Right hindlimb (tissue), 1 donor: ENCODE measurements at regions not wholly inside any gene's neighbourhood (a gene's known extent, or its start where the extent isn't known, plus 50 kb on each side); places are given as distances from the start of the nearest gene placed in this dataset.
"Not testable (repeated sequence)": the region's sequence is repeated elsewhere in the genome, so short reads cannot be mapped to it uniquely, and the experiment has no call there.

Experiments used
- DNase-seq: peaks from one replicate; pipeline ENCODE4 v3.0.0-alpha.2; 2018

DNA sequence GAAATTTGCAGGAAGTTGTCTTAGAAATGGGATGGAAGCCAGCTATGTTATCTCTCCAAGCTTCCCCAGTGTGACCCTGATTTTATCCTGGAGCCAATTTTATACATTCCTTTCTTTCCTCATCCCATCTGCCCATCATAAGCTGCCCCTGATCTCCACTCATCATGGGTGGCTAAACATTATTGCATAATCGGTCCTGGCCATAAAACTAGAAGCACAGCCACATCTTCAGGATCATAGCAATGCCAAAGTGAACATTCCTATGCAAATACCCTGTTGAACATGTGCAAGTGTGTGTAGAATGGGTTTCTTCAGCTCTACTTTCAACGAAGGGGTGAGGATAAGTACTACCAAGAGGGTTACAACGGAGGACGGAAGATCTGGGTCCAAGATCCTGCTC, 50.6 kb upstream of the COG2 start:
- no peak for DNase-seq

DNA sequence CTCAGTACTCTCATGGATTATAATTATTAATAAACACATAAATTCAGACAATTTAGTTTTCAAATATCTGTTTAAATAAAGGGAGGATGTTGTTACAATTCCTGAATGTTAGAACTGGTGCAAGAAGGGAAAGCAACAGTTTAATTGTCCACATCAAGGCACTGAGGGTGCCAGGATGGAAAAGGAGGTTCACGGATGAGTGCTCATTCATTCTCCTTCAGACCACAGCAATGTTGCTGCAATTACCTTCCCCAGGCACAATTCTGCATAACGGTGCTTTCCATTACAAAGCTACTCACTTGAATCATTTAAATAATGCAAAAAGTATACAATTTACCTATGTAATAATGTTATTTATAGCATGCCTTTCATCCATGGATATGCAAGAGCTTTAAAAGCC, 52.3 kb upstream of the COG2 start:
- DNase-seq, result no peak

DNA sequence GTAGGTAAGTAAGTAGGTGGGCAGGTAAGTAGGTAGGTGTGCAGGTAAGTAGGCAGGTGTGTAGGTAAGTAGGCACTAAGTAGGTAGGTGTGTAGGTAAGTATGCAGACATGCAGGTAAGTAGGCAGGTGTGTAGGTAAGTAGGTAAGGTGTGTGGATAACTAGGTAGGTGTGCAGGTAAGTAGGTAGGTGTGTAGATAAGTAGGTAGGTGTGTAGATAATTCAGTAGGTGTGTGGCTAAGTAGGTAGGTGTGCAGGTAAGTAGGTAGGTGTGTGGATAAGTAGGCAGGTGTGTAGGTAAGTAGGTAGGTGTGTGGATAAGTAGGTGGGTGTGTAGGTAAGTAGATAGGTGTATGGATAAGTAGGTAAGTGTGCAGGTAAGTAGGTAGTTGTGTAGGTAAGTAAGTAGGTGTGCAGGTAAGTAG, 53.9 kb upstream of the COG2 start:
- no peak for DNase-seq

DNA sequence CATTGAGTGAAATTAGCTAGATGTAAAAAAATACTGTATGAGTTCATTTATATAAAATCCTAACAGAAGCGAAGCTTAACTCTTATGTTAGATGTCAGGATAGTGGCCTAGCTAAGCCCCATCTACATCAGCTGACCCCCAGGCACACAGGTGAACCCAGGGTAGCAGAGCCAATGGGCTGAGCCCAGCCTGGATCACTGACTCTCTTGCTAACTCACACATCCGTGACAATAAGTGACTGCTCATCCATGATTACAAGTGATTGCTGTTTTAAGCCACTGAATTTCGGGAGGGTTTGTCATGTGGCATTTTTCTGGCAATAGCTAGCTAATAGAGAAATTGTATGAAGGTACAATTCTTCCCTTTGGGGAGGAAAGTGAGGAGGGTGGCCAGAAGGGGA, 55.2 kb upstream of the COG2 start:
- DNase-seq, result no peak

DNA sequence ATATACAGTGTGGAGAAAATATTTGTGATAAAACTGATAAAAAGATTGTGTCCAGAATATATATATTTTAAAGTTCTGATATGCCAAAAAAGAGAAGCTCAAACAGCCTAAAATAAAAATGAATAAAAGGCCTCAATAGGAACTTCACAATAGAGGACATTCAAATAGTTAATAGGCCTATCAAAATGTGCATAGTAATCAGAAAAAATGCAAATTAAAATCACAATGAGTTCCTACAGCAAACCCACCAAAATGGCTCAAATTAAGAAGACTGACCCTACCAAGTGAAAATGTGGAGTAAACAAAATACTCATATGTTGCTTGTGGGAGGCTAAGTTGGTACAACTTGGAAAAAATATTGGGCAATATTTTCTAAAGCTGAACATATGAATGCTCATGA, 57.6 kb upstream of the COG2 start:
- DNase-seq, result no peak

DNA sequence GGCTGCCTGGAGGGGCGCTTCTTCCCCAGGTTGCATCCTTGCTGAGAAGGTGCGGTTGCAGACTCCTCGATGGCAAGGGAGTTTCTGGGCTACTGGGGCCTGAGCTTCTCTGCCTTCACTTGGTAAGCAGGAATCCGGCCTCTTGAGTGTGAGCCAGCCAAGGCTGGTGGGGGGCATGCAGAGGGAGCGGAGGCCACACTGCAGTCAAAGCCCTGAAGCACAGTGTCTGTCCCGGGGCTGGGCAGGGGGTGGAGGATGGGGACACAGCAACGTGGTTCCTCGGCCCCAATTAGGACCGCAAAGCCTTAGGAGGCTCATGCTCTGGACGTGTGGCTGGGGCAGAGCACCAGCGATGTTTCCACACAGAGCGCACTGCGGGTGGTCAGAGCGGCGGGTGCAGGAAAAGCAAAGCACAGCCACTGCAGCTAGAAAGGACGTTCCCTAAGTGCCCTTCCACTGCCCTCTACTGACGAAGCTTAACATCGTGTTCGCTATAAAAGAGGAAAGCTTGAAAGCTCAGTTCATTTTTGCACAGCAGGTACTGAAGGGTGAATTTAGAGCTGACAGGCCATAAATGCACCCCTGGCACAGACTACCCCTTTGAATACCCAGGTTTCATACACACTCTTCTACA, 60.7 kb upstream of the COG2 start:
- DNase-seq, result no peak

DNA sequence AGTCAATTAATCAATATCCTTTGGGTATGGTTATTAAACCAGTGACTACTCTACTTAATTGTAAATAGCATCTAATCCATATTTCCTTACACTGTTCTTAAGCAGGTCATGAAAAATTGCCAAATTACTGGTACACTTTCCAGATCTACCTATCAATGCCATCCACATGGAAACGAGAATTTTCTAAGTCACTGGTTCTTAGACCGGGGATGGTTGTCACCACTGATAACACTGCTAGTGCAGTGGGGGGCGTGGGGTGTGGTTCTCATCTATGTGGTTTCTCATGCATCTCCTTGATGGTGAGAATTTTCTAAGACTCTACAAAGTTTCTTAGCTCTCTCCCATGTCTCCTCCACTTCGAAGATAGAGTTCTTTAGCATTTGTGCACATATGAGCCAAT, 63.7 kb upstream of the COG2 start:
- DNase-seq, result no peak

DNA sequence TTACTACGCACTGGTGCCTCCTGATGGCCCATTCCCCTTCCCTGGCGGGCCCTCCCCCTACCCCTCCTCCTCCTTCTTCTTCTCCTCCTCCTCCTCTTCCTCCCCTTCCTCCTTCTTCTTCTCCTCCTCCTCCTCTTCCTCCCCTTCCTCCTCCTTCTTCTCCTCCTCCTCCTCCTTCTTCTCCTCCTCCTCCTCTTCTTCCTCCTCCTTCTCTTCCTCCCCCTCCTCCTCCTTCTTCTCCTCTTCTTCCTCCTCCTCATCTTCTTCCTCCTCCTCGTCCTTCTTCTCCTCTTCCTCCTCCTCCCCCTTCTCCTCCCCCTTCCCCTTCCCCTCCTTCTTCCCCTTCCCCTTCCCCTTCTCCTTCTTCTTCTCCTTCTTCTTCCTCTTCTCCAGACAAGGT, 64.7 kb upstream of the COG2 start:
- no peak for DNase-seq

DNA sequence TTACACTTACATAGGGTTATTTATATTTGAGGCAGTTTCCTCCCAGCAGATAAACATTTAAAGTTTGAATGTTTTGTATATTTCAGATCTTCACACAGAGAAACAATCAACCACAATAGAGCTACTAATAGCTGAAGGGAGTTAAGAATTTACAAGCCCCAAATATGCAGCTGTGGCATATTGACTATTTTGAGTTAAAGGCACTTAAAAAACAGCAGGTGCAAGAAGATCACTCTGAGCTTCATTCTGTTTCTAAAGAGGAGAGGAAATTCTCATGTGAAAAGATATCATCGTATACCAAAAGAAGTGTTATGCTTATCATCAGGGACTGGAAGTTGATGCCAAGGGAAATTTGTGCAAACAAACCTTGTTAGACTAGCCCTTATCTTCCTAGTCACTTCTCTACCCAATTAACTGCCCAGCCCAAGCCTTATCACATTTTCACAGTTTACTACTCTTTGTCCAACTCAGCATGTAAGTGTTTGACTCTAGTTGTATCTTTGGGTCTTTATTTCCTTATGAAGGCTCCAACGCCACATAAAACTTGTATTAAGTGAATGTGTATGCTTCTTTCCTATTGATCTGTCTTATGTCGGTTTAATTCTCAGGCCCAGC, 66.3 kb upstream of the COG2 start:
- DNase-seq, result no peak

DNA sequence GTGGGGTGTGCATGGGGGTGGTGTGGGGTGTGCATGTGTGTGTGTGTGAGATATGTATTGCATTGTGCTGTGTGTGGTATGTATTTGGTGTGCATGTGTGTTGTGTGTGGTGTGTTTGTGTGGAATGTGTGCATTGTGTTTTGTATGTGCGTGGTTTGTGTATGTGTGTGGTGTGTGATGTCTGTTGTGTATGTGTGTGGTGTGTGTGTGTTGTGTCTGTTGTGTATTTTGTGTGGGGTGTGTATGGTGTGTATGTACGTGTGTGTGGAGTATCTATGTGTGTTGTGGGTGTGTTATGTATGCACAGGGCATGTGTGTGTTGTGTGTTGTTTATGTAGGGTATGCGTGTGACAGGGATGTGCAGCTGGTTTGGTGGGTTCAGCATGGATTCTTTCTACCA, 67.8 kb upstream of the COG2 start:
- no peak for DNase-seq

DNA sequence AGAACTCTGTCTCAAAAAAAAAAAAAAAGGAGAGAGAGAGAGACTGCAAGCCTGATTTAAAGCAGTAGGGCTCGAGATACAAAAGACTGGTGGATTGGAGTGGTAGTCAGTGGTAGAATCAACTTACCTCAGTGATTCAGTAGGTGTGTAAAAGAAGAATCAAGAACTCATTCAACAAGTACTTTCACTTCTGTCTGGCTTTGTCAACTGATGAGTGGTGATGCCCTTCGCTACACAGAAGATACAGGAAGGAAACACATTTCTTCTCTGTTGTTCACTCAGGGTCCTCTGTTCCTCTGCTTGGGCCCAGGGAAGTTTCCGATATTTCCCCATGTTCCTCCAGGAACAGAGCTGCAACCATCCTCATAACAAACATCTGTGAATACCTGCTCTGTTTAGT, 68.6 kb upstream of the COG2 start:
- DNase-seq, result no peak

DNA sequence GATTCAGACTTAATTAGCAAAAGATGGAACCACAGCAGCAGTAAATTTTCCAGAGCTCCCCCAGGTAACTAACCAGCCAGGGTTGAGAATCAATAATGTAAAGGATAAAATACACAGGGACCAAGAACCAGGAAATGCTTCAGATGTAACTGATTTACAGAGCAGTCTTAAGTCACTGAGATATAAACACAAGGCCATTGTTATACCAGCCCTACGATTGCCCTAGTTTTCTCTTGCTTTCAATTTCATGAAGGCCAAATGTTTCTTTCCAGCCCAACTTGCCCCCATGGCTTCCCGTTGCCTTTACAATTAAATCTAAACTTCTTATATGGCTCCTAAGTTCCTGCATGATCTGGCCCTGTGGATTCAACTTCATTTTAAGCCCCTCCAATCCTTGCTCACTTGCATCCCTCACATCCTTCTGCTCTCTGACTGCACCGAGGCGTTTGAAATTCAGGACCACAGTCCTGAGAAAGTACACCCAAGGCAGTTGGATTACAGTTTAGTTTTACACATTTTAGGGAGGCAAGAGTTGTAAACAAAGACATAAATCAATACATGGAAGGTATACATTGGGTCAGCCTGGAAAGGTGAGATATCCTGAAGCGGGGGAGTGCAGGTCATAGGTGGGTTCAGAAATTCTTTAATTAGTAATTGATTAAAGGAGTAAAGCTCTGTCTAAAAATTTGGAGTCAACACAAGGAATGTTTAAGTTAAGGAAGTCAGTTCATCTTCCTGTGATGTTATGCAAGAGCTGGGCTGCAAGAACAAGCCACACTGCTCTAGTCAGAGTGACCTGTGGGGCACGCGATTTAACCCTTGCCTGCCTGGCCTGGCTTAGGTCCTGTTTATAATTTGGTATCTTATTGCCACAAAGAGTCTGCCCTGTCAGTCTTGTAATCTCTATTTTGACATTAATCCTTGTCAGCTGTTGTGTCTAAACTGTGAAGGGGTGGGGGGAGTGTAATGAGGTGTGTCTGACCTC, 69.9 kb upstream of the COG2 start:
- no peak for DNase-seq

DNA sequence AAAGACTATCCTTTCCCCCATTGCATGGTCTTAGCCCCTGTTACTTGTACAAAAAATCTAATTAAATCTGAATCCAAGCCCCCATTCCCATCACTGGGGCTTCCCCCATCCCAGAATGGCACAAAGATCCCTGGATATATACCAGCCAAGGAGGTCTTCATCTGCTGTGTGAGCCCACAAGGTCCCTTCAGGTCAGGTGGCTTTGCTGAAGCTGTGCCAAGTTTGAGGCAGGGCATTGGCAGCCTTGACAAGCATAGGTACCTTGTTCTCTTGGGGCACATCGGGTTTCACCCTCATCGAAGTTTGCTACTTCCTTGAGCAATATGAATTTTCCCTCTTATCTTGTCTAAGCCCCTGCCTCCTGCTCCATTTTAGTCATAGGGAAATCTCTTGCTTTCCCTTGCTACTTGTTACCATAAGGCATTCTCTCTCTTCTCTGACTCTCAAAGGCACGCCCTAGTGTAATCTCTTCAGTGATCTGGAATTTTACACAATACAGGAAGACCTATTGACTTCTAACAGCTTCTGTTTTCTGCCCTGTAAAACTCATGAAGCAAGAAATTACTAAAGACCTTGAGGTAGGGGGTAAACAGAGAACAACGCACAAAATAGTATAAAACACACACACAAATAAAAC, 71.4 kb upstream of the COG2 start:
- DNase-seq, result no peak

DNA sequence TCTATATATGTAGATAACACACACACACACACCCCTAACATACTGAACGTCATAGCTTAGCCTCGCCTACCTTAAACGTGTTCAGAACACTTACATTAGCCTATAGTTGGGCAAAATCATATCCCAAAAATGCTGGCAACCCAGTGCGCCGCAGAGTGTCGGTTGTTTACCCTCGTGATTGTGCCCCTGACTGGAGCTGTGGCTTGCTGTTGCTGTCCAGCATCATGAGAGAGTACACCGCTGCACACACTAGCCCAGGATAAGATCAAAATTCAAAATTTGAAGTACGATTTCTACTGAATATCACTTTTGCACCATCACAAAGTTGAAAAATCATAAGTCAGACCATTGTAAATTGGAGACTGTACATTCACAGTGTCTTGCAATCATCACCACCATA, 73.1 kb upstream of the COG2 start:
- DNase-seq, result no peak

DNA sequence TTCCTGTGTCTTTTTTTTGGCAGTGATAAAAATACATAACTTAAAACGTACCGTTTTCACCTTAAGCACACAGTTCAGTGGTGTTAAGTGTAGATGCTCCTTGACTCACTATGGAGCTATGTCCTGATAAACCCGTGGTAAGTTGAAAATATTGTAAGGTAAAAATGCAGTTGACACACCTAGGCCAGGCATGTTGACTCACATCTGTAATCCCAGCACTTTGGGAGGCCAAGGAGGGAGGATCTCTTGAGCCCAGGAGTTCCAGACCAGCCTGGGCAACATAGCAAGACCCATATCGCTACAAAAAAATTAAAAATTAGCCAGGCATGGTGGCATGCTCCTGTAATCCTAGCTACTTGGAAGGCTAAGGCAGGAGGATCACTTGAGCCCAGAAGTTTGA, 73.6 kb upstream of the COG2 start:
- no peak for DNase-seq

DNA sequence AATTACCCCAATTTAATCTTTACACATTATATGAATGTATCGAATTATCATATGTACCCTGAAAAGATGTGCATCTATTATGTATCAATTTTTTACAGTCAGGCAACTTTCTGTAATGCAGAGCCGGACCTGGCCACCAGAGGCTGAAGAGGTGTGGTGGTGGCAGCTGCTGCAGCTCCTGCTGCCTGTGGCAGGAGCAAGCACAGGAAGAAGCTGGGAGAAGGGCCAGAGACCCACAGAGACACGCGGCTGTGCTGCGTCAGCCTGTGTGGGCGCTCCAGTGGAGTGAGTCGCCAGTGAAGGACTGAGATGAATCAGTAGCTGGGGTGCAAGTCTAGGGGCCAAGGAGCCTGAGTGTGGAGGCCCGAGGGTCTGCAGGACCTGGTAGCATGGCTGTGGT, 74.3 kb upstream of the COG2 start:
- DNase-seq, result no peak

DNA sequence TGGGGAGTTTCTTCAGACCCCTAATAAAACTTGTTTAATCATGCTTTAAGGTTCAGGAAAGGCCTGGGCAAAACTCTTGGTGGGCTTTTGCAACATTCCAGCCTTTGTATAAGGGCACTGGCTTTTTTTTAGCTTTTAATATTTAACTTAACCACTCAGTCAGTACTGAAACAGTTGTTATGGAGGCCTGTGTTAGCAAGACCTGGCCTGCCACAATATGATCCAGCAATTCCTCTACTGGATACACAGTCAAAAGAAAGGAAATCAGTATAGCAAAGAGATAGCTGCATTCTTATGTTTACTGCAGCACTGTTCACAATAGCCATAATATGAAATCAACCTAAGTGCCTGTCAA, 75.1 kb upstream of the COG2 start:
- DNase-seq, result no peak

DNA sequence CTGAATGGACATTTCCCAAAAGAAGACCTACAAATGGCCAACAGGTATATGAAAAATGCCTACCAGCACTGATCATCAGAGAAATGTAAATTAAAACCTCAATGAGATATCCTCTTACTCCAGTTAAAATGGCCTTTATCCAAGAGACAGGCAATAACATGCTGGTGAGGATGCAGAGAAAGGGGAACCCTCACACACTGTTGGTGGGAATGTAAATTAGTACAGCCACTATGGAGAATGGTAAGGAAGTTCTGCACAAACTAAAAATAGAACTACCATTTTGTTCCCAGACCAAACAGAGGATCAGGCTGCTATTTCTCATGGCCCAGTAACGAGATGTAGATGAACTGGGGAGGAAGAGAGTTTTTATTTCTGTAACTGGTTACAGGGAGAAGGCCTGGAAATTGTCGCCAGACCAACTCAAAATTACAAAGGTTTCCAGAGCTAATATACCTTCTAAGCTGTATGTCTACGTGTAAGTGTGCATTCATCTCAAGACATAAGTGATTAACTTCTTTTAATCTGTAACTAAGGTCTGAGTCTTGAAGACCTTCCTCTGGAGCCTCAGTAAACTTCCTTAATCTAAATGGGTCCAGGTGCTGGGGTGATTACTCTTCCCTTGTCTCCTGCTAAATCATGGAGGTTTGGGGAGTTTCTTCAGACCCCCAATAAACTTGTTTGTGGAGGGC, 75.6 kb upstream of the COG2 start:
- DNase-seq, result not testable (repeated sequence)

DNA sequence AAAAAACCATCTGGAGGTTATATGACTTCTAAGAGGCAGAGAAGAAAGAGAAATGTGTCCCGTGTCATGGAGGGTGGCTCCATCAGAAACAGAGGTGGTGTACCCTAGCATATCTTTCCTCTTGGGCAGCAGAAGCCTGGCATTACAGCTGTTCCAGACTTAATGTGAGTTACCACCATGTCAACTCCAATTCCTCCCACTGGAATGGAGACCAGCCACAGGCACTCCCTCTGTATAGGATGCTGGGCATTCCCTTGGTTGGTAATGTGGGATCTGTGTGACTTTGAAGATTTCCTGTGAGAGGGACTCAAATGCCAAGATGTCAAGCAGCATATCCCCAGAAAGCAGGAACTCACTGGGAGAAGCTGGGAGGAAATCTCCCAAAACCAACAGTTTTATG, 77.1 kb upstream of the COG2 start:
- DNase-seq, result no peak

DNA sequence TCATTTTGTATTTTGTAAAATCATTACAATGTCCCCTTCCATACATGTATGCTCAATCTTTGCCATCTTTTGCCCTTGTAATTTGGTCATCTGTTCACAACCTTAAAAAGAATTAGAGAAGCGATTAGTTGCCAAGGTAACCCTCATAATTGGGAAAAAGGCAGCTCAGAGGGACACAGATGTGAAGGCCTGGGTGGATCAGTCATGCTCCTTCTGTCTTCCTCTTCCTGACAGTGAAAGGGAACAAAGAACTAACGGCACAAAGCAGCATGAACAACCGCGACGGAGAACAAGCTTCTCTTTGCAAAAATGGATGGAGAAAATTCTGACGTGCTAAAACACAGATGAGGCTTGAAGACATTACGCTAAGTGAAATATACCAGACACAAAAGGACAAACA, 78.7 kb upstream of the COG2 start:
- DNase-seq, result no peak

DNA sequence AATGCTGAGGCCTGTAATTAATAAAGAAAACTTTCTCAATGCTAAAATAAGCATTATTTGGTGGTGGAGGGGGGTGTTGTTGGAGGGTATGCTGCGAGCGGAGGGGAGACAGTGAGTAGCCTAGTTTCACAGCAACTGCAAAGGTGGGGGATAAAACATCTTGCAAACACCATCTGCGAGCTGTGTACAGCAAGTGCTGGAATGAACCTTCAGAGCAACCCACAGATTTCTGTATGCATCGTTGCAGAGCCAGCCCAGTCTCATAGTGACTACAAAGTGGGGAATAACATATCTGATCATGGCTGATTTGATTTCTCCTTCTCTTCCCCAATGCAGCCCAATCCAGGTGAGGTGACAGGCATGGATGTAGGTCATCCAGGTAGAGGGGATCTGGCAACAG, 80.7 kb upstream of the COG2 start:
- no peak for DNase-seq

DNA sequence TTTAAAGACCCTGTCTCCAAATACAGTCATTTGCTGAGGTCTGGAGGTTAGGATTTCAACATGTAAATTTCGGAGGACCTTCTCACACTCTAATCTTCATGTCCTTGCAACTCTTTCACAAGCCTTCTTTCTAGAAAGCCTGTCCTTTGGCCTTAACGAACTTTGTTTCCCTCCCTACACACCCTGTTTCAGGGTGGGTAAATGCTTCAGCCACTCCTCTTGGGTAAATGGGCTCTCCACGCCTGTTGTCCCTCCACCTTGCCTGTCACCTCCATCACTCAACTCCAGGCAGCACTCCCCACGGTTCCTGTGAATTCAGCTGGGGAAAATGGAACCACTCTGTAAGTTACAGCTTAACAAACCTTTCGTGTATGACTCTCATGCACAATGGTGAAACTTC, 84.0 kb upstream of the COG2 start:
- no peak for DNase-seq

DNA sequence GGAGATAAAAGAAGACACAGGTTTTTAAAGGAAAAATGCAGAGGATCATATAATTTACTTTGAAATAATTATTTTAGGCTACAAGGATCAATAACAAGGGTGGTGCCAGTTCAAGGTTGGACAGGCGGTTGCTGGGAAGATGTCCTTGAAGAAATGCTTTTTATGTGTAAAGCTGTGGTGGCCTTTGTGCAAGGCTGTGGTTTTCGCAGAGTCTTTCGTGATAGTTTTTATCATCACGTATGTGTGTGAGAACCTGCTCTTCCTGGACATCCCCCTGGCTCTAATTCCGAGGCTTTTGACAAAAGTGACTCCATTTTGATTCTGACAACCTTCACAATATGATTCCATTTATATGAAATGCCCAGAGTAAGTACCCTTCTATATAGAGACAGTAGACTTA, 85.8 kb upstream of the COG2 start:
- no peak for DNase-seq
